ENCODE measurements at regions not wholly inside any gene's neighbourhood (a gene's known extent, or its start where the extent isn't known, plus 50 kb on each side); places are given as distances from the start of the nearest gene placed in this dataset.

GRCh38 chrX:14173873-14174272, 144.2 kb upstream of the GEMIN8 start:
- TF ChIP-seq CTCF (conservative IDR thresholded peaks at IDR 0.05; ENCODE audit: low read depth in 2 of 2), result no peak
- no peak for TF ChIP-seq REST (IDR thresholded peaks at IDR 0.05; ENCODE audit: unreplicated experiment)
- no peak for TF ChIP-seq EZH2 (IDR thresholded peaks at IDR 0.05; ENCODE audit: low read depth, unreplicated experiment)
- no peak for TF ChIP-seq POLR2AphosphoS5 (IDR thresholded peaks at IDR 0.05; ENCODE audit: low read depth)
- no peak for TF ChIP-seq EZH2phosphoT487 (IDR thresholded peaks at IDR 0.05; ENCODE audit: unreplicated experiment)
- no peak for TF ChIP-seq JUNB (IDR thresholded peaks at IDR 0.05; ENCODE audit: unreplicated experiment)
- no peak for TF ChIP-seq ZNF331 (CRISPR knock-in tag; IDR thresholded peaks at IDR 0.05; ENCODE audit: low read depth)
- TF ChIP-seq CREB1 (CRISPR knock-in tag; IDR thresholded peaks at IDR 0.05; ENCODE audit: low read depth), result no peak
- TF ChIP-seq ZNF114 (CRISPR knock-in tag; IDR thresholded peaks at IDR 0.05), result no peak
- no peak for TF ChIP-seq NANOG (IDR thresholded peaks at IDR 0.05; ENCODE audit: borderline replicate concordance)
- no peak for TF ChIP-seq ETS1 (IDR thresholded peaks at IDR 0.05)
- TF ChIP-seq ZNF462 (CRISPR knock-in tag; IDR thresholded peaks at IDR 0.05), result no peak
- TF ChIP-seq STAT1 (IDR thresholded peaks at IDR 0.05; ENCODE audit: unreplicated experiment), result no peak
